Gastroesophageal sphincter (tissue), 3 donors: ENCODE measurements at regions not wholly inside any gene's neighbourhood (a gene's known extent, or its start where the extent isn't known, plus 50 kb on each side); places are given as distances from the start of the nearest gene placed in this dataset.

Source experiments
- CTCF ChIP-seq, 4 experiments: fragments of 200-600 bp in 2 of 4; fragments of 450-650 bp in 2 of 4; sonication (generic) in 1 of 4; IDR thresholded peaks; one replicate each; pipeline ENCODE4 v1.5.1; 2017 to 2019; ENCODE audit warnings: antibody characterized with exemption in 4 of 4, mild to moderate bottlenecking in 2 of 4, moderate library complexity in 2 of 4
- EP300 ChIP-seq: sonication (generic); formaldehyde crosslinking; IDR thresholded peaks from one replicate; pipeline ENCODE4 v1.6.1; 2017; ENCODE audit warnings: antibody characterized with exemption, mild to moderate bottlenecking
- POLR2A ChIP-seq, 2 donors: fragments of 450-650 bp; IDR thresholded peaks; one replicate each; pipeline ENCODE4 v1.6.1; 2017; ENCODE audit warnings: antibody characterized with exemption in 2 of 2, mild to moderate bottlenecking in 2 of 2, moderate library complexity in 1 of 2
- POLR2AphosphoS5 ChIP-seq: sonication (generic); formaldehyde crosslinking; IDR thresholded peaks from one replicate; pipeline ENCODE4 v1.6.1; 2017; ENCODE audit warnings: antibody characterized with exemption

GRCh38 chr2:37819186-37819585 lies 105.9 kb upstream of the RMDN2 start:
- TF ChIP-seq EP300 (no peak), CTCF (IDR thresholded peaks at IDR 0.05) (no peak), POLR2A (IDR thresholded peaks at IDR 0.05) (no peak), POLR2AphosphoS5 (no peak)
